Endodermal cell (in vitro differentiated cells): ENCODE measurements at regions not wholly inside any gene's neighbourhood (a gene's known extent, or its start where the extent isn't known, plus 50 kb on each side); places are given as distances from the start of the nearest gene placed in this dataset.

ENCODE experiments used
- DNase-seq: peaks from one replicate; pipeline ENCODE4 v3.0.0-alpha.2; 2017
- H3K27ac ChIP-seq: 2 replicates; pipeline ENCODE4 v1.5.1; 2013; ENCODE audit warnings: mild to moderate bottlenecking, low read depth, low read length, moderate library complexity
- H3K27me3 ChIP-seq: 2 replicates; pipeline ENCODE4 v1.6.1; 2013; ENCODE audit warnings: mild to moderate bottlenecking, low read length, moderate library complexity; ENCODE audit not compliant: insufficient read depth, control insufficient read depth, poor library complexity, severe bottlenecking
- H3K36me3 ChIP-seq: 2 replicates; pipeline ENCODE4 v1.7.0; 2013; ENCODE audit warnings: mild to moderate bottlenecking, low read length, moderate library complexity; ENCODE audit not compliant: control insufficient read depth, insufficient read depth
- H3K4me1 ChIP-seq: one replicate; pipeline ENCODE4 v1.7.0; 2013; ENCODE audit warnings: low read length; ENCODE audit not compliant: control insufficient read depth, insufficient read depth
- H3K4me3 ChIP-seq: 2 replicates; pipeline ENCODE4 v1.5.1; 2013; ENCODE audit warnings: mild to moderate bottlenecking, low read length, moderate library complexity
- H3K9ac ChIP-seq: 2 replicates; pipeline ENCODE4 v1.6.1; 2013; ENCODE audit warnings: mild to moderate bottlenecking, low read length, moderate library complexity; ENCODE audit not compliant: poor library complexity, severe bottlenecking; ENCODE audit errors: extremely low read depth
- H3K9me3 ChIP-seq: 2 replicates; pipeline ENCODE4 v1.6.1; 2013; ENCODE audit warnings: mild to moderate bottlenecking, low read length, moderate library complexity; ENCODE audit not compliant: control insufficient read depth
- H3K27ac Mint-ChIP-seq: 2 replicates; pipeline ENCODE4 v1.8.0; 2020; ENCODE audit warnings: mixed read lengths
- H3K27me3 Mint-ChIP-seq: 2 replicates; pipeline ENCODE4 v1.8.0; 2021; ENCODE audit warnings: mild to moderate bottlenecking, mixed read lengths; ENCODE audit not compliant: insufficient read depth
- H3K36me3 Mint-ChIP-seq: 2 replicates; pipeline ENCODE4 v1.8.0; 2020; ENCODE audit warnings: low read depth, mixed read lengths
- H3K4me1 Mint-ChIP-seq: 2 replicates; pipeline ENCODE4 v1.8.0; 2020; ENCODE audit warnings: mixed read lengths
- H3K4me3 Mint-ChIP-seq: 2 replicates; pipeline ENCODE4 v1.8.0; 2020; ENCODE audit warnings: mild to moderate bottlenecking, moderate library complexity, mixed read lengths
- H3K9me3 Mint-ChIP-seq: 2 replicates; pipeline ENCODE4 v1.8.0; 2020; ENCODE audit warnings: mild to moderate bottlenecking, mixed read lengths
- CTCF ChIP-seq: fragments of 200-600 bp; sonication (generic); conservative IDR thresholded peaks from 2 replicates; pipeline ENCODE4 v1.5.0; 2021; ENCODE audit warnings: antibody characterized with exemption, mild to moderate bottlenecking
- WGBS, 2 experiments: methylation state at CpG; one replicate each; pipeline versions ENCODE4 v1.1.5 to v1.1.7; 2013; ENCODE audit warnings: missing lambda C conversion rate in 2 of 2, mixed read lengths in 1 of 2; ENCODE audit not compliant: insufficient coverage in 1 of 2, insufficient read length in 1 of 2; 5-methylcytosine and 5-hydroxymethylcytosine counted together

DNA sequence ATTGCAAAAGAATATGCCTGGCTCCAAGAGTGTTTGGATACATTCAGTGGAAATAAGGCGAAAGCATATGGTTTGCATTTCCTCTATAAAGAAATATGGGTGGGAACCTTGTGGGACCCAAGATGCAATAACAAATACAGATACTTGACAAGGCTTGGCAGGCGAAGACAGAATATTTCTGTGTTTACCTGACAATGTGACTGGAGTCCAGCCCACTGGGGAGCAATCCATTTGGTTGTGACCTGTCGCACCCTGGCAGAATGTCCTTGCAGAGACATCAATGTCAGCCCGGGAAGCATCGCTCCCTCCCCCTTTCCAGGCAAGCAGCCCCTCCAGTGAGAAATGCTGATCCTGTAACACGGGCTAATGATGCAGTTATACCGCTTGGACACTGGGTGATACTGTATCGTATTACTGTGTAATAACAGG, 296.6 kb downstream of the MAF start:
- whole genome bisulfite sequencing, 2 experiments = 92 to 94% methylated on average over 4 to 8 of the region's 8 CpGs
- Mint-ChIP-seq H3K4me3 (no peak overlapping the region), H3K27ac (no peak overlapping the region), H3K4me1 (peaks cover 31% of the 10 kb centered on the region), H3K27me3 (no peaks in the 10 kb centered on the region), H3K36me3 (no peaks in the 10 kb centered on the region), H3K9me3 (no peaks in the 10 kb centered on the region)
- Histone ChIP-seq H3K27ac (no peak overlapping the region), H3K9ac (no peak overlapping the region), H3K36me3 (no peaks in the 10 kb centered on the region), H3K9me3 (no peaks in the 10 kb centered on the region), H3K27me3 (no peaks in the 10 kb centered on the region), H3K4me1 (peaks cover 3% of the 10 kb centered on the region), H3K4me3 (no peak overlapping the region)
- no peak for TF ChIP-seq CTCF
- no peak for DNase-seq

DNA sequence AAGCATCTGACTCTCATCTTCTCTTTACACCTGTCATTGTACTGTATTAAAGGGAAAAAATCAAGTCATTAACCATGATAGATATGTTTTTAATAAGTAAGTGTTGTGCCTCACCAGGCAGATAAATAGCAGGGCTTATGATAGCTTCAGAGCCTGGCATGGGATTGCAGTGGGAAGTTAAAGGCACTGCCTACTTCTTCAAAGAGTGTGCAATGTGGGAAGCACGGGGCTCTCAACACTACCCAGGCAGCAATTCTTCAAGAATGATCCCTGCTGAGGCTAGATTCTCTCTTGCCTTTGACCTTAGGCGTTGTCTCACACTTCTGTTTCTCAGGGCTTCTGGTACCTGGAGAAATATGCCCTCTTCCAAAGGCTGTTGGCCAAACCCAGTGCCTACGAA, 297.3 kb downstream of the MAF start:
- Histone ChIP-seq H3K4me3 (no peak overlapping the region), H3K4me1 (peaks cover 10% of the 10 kb centered on the region), H3K27me3 (no peaks in the 10 kb centered on the region), H3K9ac (no peak overlapping the region), H3K36me3 (no peaks in the 10 kb centered on the region), H3K27ac (no peak overlapping the region), H3K9me3 (no peaks in the 10 kb centered on the region)
- no peak for DNase-seq
- 85 to 88% methylated on average over 3 of the region's 3 CpGs for WGBS, 2 experiments
- no peak for TF ChIP-seq CTCF
- Mint-ChIP-seq H3K4me3 (no peak overlapping the region), H3K4me1 (peaks cover 38% of the 10 kb centered on the region), H3K27ac (no peak overlapping the region), H3K9me3 (no peaks in the 10 kb centered on the region), H3K27me3 (no peaks in the 10 kb centered on the region), H3K36me3 (no peaks in the 10 kb centered on the region)

GRCh38 chr16:79302731-79303130, 297.8 kb downstream of the MAF start:
- Mint-ChIP-seq H3K36me3 (no peaks in the 10 kb centered on the region), H3K27ac (no peak overlapping the region), H3K9me3 (no peaks in the 10 kb centered on the region), H3K4me3 (no peak overlapping the region), H3K27me3 (no peaks in the 10 kb centered on the region), H3K4me1 (peaks cover 43% of the 10 kb centered on the region)
- Histone ChIP-seq H3K4me3 (no peak overlapping the region), H3K27me3 (no peaks in the 10 kb centered on the region), H3K4me1 (peaks cover 15% of the 10 kb centered on the region), H3K9ac (no peak overlapping the region), H3K9me3 (no peaks in the 10 kb centered on the region), H3K36me3 (no peaks in the 10 kb centered on the region), H3K27ac (no peak overlapping the region)
- 85 to 96% methylated on average over 4 to 7 of the region's 7 CpGs for WGBS, 2 experiments
- no peak for DNase-seq
- TF ChIP-seq CTCF = no peak
